ENCODE measurements at regions not wholly inside any gene's neighbourhood (a gene's known extent, or its start where the extent isn't known, plus 50 kb on each side); places are given as distances from the start of the nearest gene placed in this dataset.

DNA sequence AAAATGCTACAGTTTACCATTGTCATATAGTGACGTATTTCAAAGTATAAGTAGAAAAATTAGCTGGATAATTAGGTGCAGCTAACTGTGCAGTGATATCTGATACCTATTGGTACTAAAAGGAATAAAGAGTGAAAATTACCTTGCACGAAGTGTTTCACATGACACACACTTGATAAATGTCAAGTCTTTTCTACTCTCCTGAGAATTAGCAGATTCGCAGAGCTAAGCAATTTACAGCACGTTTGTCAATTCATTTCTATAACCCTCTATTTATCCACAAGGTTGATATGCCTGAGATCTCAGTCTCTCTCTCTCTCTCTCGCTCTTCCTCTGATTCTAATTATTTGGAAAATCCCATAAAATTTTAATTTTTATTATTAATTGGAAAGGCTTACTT is 1109.0 kb downstream of the EFNB2 start:
- H3K4me3 ChIP-seq (ENCODE audit: control insufficient read depth, low read depth, low read length): no peak overlapping the region
- TF ChIP-seq CTCF (IDR thresholded peaks at IDR 0.05; ENCODE audit: control insufficient read depth, insufficient read depth, low read depth, low read length, missing control alignments): no peak
- DNase-seq (ENCODE audit: low read depth): no peak

DNA sequence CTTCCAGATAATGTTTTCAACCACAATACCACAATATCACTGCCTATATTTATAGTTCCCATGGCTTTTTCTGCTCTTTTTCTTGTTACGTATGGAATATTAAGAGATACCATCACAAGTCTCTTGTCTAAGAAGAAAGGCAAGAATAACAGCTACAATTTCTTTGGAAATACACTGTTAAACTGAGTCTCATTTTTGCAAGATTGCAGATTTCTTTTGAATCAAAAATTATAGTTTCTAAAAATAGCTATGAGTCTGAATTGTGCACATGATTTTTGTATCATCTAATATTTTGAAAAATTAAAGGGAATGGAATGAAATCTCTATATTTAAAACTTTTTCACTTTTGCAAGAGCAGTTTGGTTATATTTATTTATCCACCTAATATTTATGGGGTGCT is 1120.8 kb downstream of the EFNB2 start:
- no peak for TF ChIP-seq CTCF (IDR thresholded peaks at IDR 0.05; ENCODE audit: control insufficient read depth, insufficient read depth, low read depth, low read length, missing control alignments)
- no peak overlapping the region for H3K4me3 ChIP-seq (ENCODE audit: control insufficient read depth, low read depth, low read length)
- no peak for DNase-seq (ENCODE audit: low read depth)

DNA sequence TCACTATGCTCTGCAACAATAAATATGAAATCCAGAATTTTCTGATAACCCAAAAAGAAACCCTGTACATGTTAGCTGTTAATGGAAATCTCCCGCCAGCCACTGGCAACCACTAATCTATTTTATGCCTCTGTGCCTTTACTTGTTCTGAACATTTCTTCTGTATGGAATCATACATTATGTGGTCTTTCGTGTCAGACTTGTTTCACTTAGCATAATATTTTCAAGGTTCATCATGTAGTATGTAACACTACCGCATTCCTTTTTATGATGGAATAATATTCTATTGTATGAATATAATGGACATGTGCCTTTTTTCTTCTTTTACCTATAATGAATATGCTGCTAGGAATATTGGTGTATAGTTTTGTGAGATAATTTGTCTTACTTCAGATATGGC is 1123.3 kb downstream of the EFNB2 start:
- no peak for TF ChIP-seq CTCF (IDR thresholded peaks at IDR 0.05; ENCODE audit: control insufficient read depth, insufficient read depth, low read depth, low read length, missing control alignments)
- no peak overlapping the region for H3K4me3 ChIP-seq (ENCODE audit: control insufficient read depth, low read depth, low read length)

DNA sequence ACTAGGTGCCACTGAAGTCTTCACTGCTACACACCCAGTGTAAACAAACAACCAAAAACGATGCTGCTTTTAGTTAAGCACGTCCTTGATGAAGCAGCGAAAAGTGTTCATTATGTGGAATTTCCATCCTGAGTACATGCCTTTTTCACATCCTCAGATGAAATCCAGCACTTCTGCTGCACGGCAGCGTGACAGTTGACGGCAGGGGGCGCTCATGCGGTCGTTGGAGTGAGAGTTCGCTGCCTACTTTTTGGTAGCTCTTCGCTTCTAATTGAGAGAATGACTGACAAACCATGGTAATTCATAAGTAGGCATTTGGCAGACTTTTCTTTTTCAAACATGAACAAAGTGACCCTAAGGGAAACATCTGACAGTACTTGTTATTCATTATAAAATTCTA is 1124.9 kb downstream of the EFNB2 start:
- TF ChIP-seq CTCF (IDR thresholded peaks at IDR 0.05; ENCODE audit: control insufficient read depth, insufficient read depth, low read depth, low read length, missing control alignments): peak; percentile 88
- DNase-seq (ENCODE audit: low read depth): peak; percentile 8
- H3K4me3 ChIP-seq (ENCODE audit: control insufficient read depth, low read depth, low read length): no peak overlapping the region

More for the DNA sequence above, 1123.3 kb downstream of the EFNB2 start:
- DNase-seq (ENCODE audit: low read depth): no peak

- TF ChIP-seq CTCF (IDR thresholded peaks at IDR 0.05; ENCODE audit: control insufficient read depth, insufficient read depth, low read depth, low read length, missing control alignments): no peak
- DNase-seq (ENCODE audit: low read depth): no peak
- H3K4me3 ChIP-seq (ENCODE audit: control insufficient read depth, low read depth, low read length): no peak overlapping the region
These were observed 1128.9 kb downstream of the EFNB2 start for GRCh38 chr13:105406551-105406950.

DNA sequence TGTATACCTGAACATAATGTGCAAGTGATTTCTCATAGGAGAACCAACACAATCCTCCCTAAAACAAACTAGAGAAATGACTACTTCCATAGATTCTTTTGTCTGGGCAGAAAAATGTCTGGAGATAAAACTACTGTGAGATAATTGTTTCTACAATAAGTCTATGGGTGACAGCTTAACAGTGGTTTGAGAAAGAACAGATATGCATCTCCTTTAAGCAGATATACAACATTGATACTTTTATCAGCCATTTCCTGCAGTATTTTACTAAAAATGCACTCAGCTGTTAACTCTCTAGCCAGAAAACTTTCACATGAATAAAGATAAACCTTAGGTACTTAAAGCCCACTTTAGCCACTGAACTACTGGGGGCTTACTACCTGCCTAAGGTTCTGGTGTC is 1132.4 kb downstream of the EFNB2 start:
- no peak overlapping the region for H3K4me3 ChIP-seq (ENCODE audit: control insufficient read depth, low read depth, low read length)
- no peak for DNase-seq (ENCODE audit: low read depth)

More for the DNA sequence above, 1132.4 kb downstream of the EFNB2 start:
- TF ChIP-seq CTCF (IDR thresholded peaks at IDR 0.05; ENCODE audit: control insufficient read depth, insufficient read depth, low read depth, low read length, missing control alignments): no peak

Measured in AG09309 (cell line).